ENCODE measurements at regions not wholly inside any gene's neighbourhood (a gene's known extent, or its start where the extent isn't known, plus 50 kb on each side); places are given as distances from the start of the nearest gene placed in this dataset.

GRCh38 chr1:194818674-194819073 is 1632.3 kb upstream of the B3GALT2 start:
- Histone ChIP-seq H3K4me1 (ENCODE audit: low read length) (no peaks in the 10 kb centered on the region), H3K79me2 (ENCODE audit: low read length) (no peaks in the 10 kb centered on the region), H4K20me1 (ENCODE audit: insufficient read depth, low read depth, low read length) (no peaks in the 10 kb centered on the region), H3K9me3 (ENCODE audit: low read length) (peaks cover 6% of the 10 kb centered on the region; the same call in 1 of the 2 replicates), H3K27me3 (ENCODE audit: low read length) (no peaks in the 10 kb centered on the region), H3K4me3 (ENCODE audit: low read length) (no peak overlapping the region), H3K9me2 (replicated peaks; ENCODE audit: insufficient read depth, low read length) (0 out of 2 replicates have a peak, but pooled peaks cover 3% of the 10 kb centered on the region), H3K4me2 (ENCODE audit: low read depth, low read length, poor library complexity, severe bottlenecking) (no peak overlapping the region), H2AFZ (ENCODE audit: low read length) (no peak overlapping the region), H3K9ac (ENCODE audit: low read length) (no peak overlapping the region), H3K36me3 (ENCODE audit: insufficient read depth, low read length) (no peaks in the 10 kb centered on the region), H3K27ac (ENCODE audit: low read length) (no peak overlapping the region)
- no peak for DNase-seq

- Histone ChIP-seq H2AFZ (ENCODE audit: low read length) (no peak overlapping the region), H3K36me3 (ENCODE audit: insufficient read depth, low read length) (no peaks in the 10 kb centered on the region), H3K9me3 (ENCODE audit: low read length) (peaks cover 9% of the 10 kb centered on the region; the same call in 1 of the 2 replicates), H3K4me2 (ENCODE audit: low read depth, low read length, poor library complexity, severe bottlenecking) (no peak overlapping the region), H3K9ac (ENCODE audit: low read length) (no peak overlapping the region), H3K9me2 (replicated peaks; ENCODE audit: insufficient read depth, low read length) (0 out of 2 replicates have a peak, but pooled peaks cover 3% of the 10 kb centered on the region), H4K20me1 (ENCODE audit: insufficient read depth, low read depth, low read length) (no peaks in the 10 kb centered on the region), H3K27ac (ENCODE audit: low read length) (no peak overlapping the region), H3K4me3 (ENCODE audit: low read length) (no peak overlapping the region), H3K4me1 (ENCODE audit: low read length) (no peaks in the 10 kb centered on the region), H3K79me2 (ENCODE audit: low read length) (no peaks in the 10 kb centered on the region), H3K27me3 (ENCODE audit: low read length) (no peaks in the 10 kb centered on the region)
- no peak for DNase-seq
Measured at GRCh38 chr1:194816859-194817258, 1630.4 kb upstream of the B3GALT2 start.

DNA sequence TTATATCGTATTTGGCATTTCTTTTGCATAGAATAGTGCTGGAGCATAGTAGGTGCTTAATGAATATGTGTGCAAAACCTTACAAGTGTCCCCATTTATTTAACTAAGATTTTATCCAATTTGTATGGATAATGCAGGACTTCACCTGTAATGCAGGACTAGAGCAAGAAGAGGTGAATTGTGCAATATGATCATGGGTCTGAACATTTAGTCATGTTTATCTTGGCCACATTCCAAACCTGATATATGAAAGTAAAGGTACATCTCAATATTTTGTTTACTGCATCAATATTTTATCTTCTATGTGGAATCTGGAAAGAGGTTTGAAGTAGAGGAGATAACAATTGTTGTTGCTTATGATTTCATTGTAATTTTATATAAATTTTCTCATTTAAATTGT is 1626.7 kb upstream of the B3GALT2 start:
- no peaks in the 10 kb centered on the region for H4K20me1 ChIP-seq (ENCODE audit: insufficient read depth, low read depth, low read length)

GRCh38 chr1:194809665-194810064 is 1623.3 kb upstream of the B3GALT2 start:
- H3K4me2 ChIP-seq (ENCODE audit: low read depth, low read length, poor library complexity, severe bottlenecking): no peak overlapping the region
- H2AFZ ChIP-seq (ENCODE audit: low read length): no peak overlapping the region
- no peaks in the 10 kb centered on the region for H3K36me3 ChIP-seq (ENCODE audit: insufficient read depth, low read length)
- H3K9me2 ChIP-seq (replicated peaks; ENCODE audit: insufficient read depth, low read length): no peaks in the 10 kb centered on the region
- no peaks in the 10 kb centered on the region for H3K27me3 ChIP-seq (ENCODE audit: low read length)
- H4K20me1 ChIP-seq (ENCODE audit: insufficient read depth, low read depth, low read length): no peaks in the 10 kb centered on the region
- no peak for DNase-seq
- H3K4me3 ChIP-seq (ENCODE audit: low read length): no peak overlapping the region
- H3K9ac ChIP-seq (ENCODE audit: low read length): no peak overlapping the region
- no peaks in the 10 kb centered on the region for H3K4me1 ChIP-seq (ENCODE audit: low read length)
- no peaks in the 10 kb centered on the region for H3K79me2 ChIP-seq (ENCODE audit: low read length)
- H3K9me3 ChIP-seq (ENCODE audit: low read length): peaks cover 9% of the 10 kb centered on the region; the same call in 1 of the 2 replicates
- no peak overlapping the region for H3K27ac ChIP-seq (ENCODE audit: low read length)

More for the DNA sequence above, 1626.7 kb upstream of the B3GALT2 start:
- 0 out of 2 replicates have a peak, but pooled peaks cover 3% of the 10 kb centered on the region for H3K9me2 ChIP-seq (replicated peaks; ENCODE audit: insufficient read depth, low read length)
- no peaks in the 10 kb centered on the region for H3K27me3 ChIP-seq (ENCODE audit: low read length)
- H3K4me2 ChIP-seq (ENCODE audit: low read depth, low read length, poor library complexity, severe bottlenecking): no peak overlapping the region
- no peak overlapping the region for H2AFZ ChIP-seq (ENCODE audit: low read length)
- no peak for DNase-seq
- H3K79me2 ChIP-seq (ENCODE audit: low read length): no peaks in the 10 kb centered on the region
- peaks cover 7% of the 10 kb centered on the region; the same call in 1 of the 2 replicates for H3K9me3 ChIP-seq (ENCODE audit: low read length)
- no peak overlapping the region for H3K9ac ChIP-seq (ENCODE audit: low read length)
- H3K4me1 ChIP-seq (ENCODE audit: low read length): no peaks in the 10 kb centered on the region
- H3K36me3 ChIP-seq (ENCODE audit: insufficient read depth, low read length): no peaks in the 10 kb centered on the region
- no peak overlapping the region for H3K4me3 ChIP-seq (ENCODE audit: low read length)
- H3K27ac ChIP-seq (ENCODE audit: low read length): no peak overlapping the region

DNA sequence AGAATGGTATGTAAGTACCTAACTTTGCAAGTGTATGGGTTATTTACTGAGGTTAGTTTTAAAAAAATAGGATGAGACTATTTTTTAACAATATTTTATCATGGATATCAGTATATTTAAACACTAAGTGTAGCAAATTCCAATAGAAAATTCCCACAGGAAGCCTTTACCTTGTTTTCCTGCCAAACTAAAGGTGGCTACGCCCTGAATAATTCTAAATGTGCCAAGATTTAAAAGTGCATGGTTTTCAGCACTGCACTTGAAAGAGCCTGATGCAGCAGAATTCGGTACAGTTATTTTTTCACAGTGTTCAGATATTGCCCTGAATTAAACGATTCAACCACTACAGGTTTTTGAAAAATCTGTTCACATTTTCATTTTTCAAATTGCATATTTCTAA is 1622.8 kb upstream of the B3GALT2 start:
- Histone ChIP-seq H3K27ac (ENCODE audit: low read length) (no peak overlapping the region), H3K27me3 (ENCODE audit: low read length) (no peaks in the 10 kb centered on the region), H3K36me3 (ENCODE audit: insufficient read depth, low read length) (no peaks in the 10 kb centered on the region), H3K9ac (ENCODE audit: low read length) (no peak overlapping the region), H4K20me1 (ENCODE audit: insufficient read depth, low read depth, low read length) (no peaks in the 10 kb centered on the region), H3K4me1 (ENCODE audit: low read length) (no peaks in the 10 kb centered on the region), H2AFZ (ENCODE audit: low read length) (no peak overlapping the region), H3K4me3 (ENCODE audit: low read length) (no peak overlapping the region), H3K9me2 (replicated peaks; ENCODE audit: insufficient read depth, low read length) (no peaks in the 10 kb centered on the region), H3K9me3 (ENCODE audit: low read length) (peaks cover 9% of the 10 kb centered on the region; the same call in 1 of the 2 replicates), H3K79me2 (ENCODE audit: low read length) (no peaks in the 10 kb centered on the region), H3K4me2 (ENCODE audit: low read depth, low read length, poor library complexity, severe bottlenecking) (no peak overlapping the region)
- no peak for DNase-seq

- H3K27me3 ChIP-seq (ENCODE audit: low read length): no peaks in the 10 kb centered on the region
- H3K9me3 ChIP-seq (ENCODE audit: low read length): peaks cover 6% of the 10 kb centered on the region; the same call in 1 of the 2 replicates
- H4K20me1 ChIP-seq (ENCODE audit: insufficient read depth, low read depth, low read length): no peaks in the 10 kb centered on the region
- no peak overlapping the region for H3K9ac ChIP-seq (ENCODE audit: low read length)
- H3K9me2 ChIP-seq (replicated peaks; ENCODE audit: insufficient read depth, low read length): no peaks in the 10 kb centered on the region
- no peak overlapping the region for H3K4me3 ChIP-seq (ENCODE audit: low read length)
- H2AFZ ChIP-seq (ENCODE audit: low read length): no peak overlapping the region
- no peaks in the 10 kb centered on the region for H3K4me1 ChIP-seq (ENCODE audit: low read length)
- no peak overlapping the region for H3K27ac ChIP-seq (ENCODE audit: low read length)
- no peaks in the 10 kb centered on the region for H3K36me3 ChIP-seq (ENCODE audit: insufficient read depth, low read length)
- DNase-seq: no peak
- no peak overlapping the region for H3K4me2 ChIP-seq (ENCODE audit: low read depth, low read length, poor library complexity, severe bottlenecking)
- H3K79me2 ChIP-seq (ENCODE audit: low read length): no peaks in the 10 kb centered on the region
Measured at GRCh38 chr1:194807530-194808220, 1621.3 kb upstream of the B3GALT2 start.

DNA sequence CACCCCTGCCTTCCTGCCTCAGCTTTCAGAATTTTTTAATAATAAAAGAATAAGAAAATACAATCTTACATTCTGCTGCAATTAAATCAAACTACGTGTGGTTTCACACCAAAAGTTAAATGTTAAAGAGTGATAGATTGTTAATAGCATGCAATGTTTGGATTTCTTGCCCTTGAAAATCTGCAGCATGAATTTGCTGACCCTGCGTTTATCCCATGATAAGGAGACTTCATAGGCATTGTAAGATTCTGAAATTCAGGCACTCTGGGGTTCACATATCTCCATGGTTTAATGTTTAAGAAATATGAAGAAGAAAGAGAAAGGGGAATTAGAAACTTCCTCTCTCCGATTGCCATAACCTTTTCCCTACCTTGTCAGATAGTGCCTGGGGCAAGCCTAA is 1616.2 kb upstream of the B3GALT2 start:
- Histone ChIP-seq H3K79me2 (ENCODE audit: low read length) (no peaks in the 10 kb centered on the region), H3K4me3 (ENCODE audit: low read length) (no peak overlapping the region), H3K27me3 (ENCODE audit: low read length) (no peaks in the 10 kb centered on the region), H3K4me1 (ENCODE audit: low read length) (no peaks in the 10 kb centered on the region), H3K4me2 (ENCODE audit: low read depth, low read length, poor library complexity, severe bottlenecking) (no peak overlapping the region), H3K9me3 (ENCODE audit: low read length) (peaks cover 8% of the 10 kb centered on the region; the same call in 1 of the 2 replicates), H3K27ac (ENCODE audit: low read length) (no peak overlapping the region), H3K9me2 (replicated peaks; ENCODE audit: insufficient read depth, low read length) (no peaks in the 10 kb centered on the region), H4K20me1 (ENCODE audit: insufficient read depth, low read depth, low read length) (no peaks in the 10 kb centered on the region), H2AFZ (ENCODE audit: low read length) (no peak overlapping the region), H3K9ac (ENCODE audit: low read length) (no peak overlapping the region), H3K36me3 (ENCODE audit: insufficient read depth, low read length) (no peaks in the 10 kb centered on the region)
- DNase-seq: no peak

GRCh38 chr1:194795917-194796593 is 1609.6 kb upstream of the B3GALT2 start:
- Histone ChIP-seq H3K9ac (ENCODE audit: low read length) (no peak overlapping the region), H3K36me3 (ENCODE audit: insufficient read depth, low read length) (no peaks in the 10 kb centered on the region), H3K4me2 (ENCODE audit: low read depth, low read length, poor library complexity, severe bottlenecking) (no peak overlapping the region), H3K9me3 (ENCODE audit: low read length) (peaks cover 8% of the 10 kb centered on the region; the same call in 1 of the 2 replicates), H2AFZ (ENCODE audit: low read length) (no peak overlapping the region), H3K4me1 (ENCODE audit: low read length) (no peaks in the 10 kb centered on the region), H3K9me2 (replicated peaks; ENCODE audit: insufficient read depth, low read length) (no peaks in the 10 kb centered on the region; the same call in 1 of the 2 replicates), H4K20me1 (ENCODE audit: insufficient read depth, low read depth, low read length) (no peaks in the 10 kb centered on the region), H3K27me3 (ENCODE audit: low read length) (no peaks in the 10 kb centered on the region), H3K4me3 (ENCODE audit: low read length) (no peak overlapping the region), H3K27ac (ENCODE audit: low read length) (no peak overlapping the region), H3K79me2 (ENCODE audit: low read length) (no peaks in the 10 kb centered on the region)
- no peak for DNase-seq

All from Karpas-422 (cell line).